GM19467 (cell line): ENCODE measurements at regions not wholly inside any gene's neighbourhood (a gene's known extent, or its start where the extent isn't known, plus 50 kb on each side); places are given as distances from the start of the nearest gene placed in this dataset.

Experiments used
- ATAC-seq: cut with Tn5 transposase; IDR thresholded peaks from one replicate; pipeline ENCODE4 v1.9.1; 2021; ENCODE audit warnings: mild to moderate bottlenecking, moderate library complexity; ENCODE audit not compliant: unreplicated experiment

- no peak for ATAC-seq
Observed at GRCh38 chr2:29974086-29974485, 52.7 kb upstream of the ALK start.

- ATAC-seq = no peak
Observed at GRCh38 chr2:29977284-29977683, 55.9 kb upstream of the ALK start.

- no peak for ATAC-seq
Observed at GRCh38 chr2:29981402-29981801, 60.0 kb upstream of the ALK start.

DNA sequence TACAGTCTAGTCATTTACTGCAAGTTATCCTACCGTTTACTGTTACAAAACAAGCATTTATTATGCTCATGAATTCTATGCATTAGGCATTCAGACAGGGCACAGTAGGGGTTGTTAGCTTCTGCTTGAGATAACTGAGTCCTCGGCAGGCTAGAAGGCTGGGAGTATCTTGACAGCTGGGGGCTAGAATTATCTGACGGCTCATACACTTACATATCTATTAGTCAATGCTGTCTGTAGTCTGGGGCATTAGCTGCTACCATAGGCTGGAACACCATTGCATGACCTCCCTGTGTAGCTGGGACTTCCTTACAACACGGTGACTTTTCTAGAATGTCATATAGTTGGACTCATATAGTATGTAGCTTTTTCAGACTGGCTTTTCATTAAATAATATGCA, 61.9 kb upstream of the ALK start:
- no peak for ATAC-seq

GRCh38 chr2:29987146-29987545, 65.8 kb upstream of the ALK start:
- ATAC-seq = no peak

- no peak for ATAC-seq
Observed at GRCh38 chr2:29990129-29990528, 68.7 kb upstream of the ALK start.

DNA sequence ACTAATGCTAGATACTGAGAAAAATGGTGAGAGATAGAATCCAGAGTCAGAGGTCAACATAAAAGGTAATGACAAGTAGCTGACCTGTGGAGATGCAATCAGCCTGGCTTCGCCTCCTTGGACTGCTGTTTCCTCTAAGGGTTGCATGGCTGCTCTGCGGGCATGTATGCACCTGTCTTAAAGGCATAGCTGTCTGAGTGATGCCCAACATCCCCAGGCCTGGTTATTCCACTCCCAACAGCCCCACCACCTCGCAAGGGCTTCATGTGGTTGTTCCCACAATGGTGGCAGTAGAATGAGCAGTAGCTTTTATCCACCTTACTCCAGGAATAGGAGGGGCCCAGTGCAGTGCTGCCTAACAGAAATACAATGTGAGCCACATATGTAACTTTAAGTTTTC, 69.7 kb upstream of the ALK start:
- ATAC-seq = no peak

- ATAC-seq = no peak
Observed at GRCh38 chr2:29995241-29995640, 73.9 kb upstream of the ALK start.

GRCh38 chr2:30003128-30003527, 81.7 kb upstream of the ALK start:
- ATAC-seq = no peak

DNA sequence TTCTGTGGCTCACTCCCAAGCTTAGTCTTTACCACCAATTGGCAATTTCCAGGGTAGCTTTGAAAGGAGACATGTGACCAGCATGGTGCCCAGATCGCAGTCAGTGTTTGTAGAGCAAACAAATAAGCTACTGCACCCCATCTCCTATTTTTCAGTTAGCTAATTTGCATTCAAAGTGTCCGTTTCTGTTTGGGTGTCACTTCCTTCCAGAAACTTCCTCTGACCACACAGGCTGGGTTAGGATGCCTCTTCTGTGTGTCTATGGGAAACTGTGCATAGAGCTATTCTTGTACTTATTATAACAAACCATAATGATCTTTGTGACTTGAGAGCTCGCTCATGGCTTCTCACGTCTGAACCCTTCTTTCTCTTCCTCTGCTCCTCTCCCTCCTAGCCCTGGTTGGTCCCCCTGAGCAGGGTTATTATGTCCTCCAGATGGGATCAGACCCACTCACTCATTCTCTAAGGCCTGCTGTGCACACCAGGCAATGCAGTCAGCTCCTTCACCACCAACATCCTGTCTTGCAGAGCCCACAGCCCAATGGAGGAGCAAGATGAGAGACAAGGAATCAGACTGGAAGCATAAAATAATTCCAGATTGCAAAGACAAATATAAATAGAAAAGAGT, 101.2 kb upstream of the ALK start:
- ATAC-seq = peak; percentile 82

DNA sequence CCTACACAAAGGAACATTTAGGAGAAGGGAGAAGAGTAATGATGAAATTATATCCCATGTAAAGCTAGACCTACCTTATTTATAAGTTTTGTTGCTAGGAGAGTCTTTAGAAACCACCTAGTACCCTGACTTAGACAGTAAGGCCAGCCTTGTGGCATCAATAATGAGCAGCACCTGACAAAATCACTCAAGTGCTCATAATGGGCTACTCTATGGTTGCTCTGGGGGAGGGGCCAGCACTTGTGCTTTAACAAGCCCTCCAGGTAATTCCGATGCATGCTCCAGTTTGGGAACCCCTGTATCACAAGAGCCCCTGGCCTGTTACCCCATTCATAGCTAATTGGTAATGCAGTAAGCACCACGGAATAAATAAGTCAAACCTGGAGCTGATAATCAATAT, 102.9 kb upstream of the ALK start:
- no peak for ATAC-seq

- ATAC-seq = no peak
Observed at GRCh38 chr2:30026091-30027055, 105.0 kb upstream of the ALK start.

GRCh38 chr2:30029804-30030203, 108.4 kb upstream of the ALK start:
- ATAC-seq = no peak

- ATAC-seq = no peak
Observed at GRCh38 chr2:30030361-30030760, 109.0 kb upstream of the ALK start.

GRCh38 chr2:30031184-30031583, 109.8 kb upstream of the ALK start:
- no peak for ATAC-seq

GRCh38 chr2:30034052-30034775, 112.6 kb upstream of the YPEL5 start:
- no peak for ATAC-seq

DNA sequence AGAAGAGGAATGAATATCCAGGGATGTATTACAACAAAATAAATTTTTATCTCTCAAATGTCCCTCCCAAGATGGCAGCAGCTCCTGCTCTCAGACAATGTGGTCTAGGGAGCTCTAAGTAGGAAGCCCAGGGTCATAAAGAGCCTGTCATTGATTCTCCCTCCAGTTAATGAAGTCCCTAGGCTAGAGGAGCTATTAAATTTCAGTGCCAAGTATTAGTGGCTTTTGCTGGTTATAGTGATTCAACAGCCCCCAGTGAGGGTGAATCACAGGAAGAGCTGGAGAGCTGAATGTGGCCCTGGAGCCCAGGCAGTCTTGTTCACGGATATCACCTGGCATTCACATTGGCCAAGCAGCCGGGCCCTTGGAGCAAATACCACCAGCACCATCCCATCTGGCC, 109.8 kb upstream of the YPEL5 start:
- no peak for ATAC-seq

- no peak for ATAC-seq
Observed at GRCh38 chr2:30038419-30038818, 108.4 kb upstream of the YPEL5 start.

DNA sequence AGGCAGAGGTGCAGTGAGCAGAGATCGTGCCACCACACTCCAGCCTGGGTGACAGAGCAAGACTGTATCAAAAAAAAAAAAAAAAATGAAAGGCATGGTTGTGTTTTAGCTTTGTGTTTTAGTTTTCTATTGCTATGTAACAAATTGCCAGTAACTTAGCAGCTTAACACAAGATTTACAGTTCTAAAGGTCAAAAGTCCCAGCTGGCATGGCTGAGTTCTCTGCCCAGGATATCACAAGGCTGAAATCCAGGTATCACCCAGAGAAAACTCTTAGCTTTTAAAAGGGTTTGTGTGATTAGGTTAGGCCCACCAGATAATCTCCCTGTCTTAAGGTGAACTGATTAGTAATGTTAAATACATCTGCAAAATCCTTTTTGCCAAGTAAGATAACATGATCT, 107.7 kb upstream of the YPEL5 start:
- no peak for ATAC-seq

DNA sequence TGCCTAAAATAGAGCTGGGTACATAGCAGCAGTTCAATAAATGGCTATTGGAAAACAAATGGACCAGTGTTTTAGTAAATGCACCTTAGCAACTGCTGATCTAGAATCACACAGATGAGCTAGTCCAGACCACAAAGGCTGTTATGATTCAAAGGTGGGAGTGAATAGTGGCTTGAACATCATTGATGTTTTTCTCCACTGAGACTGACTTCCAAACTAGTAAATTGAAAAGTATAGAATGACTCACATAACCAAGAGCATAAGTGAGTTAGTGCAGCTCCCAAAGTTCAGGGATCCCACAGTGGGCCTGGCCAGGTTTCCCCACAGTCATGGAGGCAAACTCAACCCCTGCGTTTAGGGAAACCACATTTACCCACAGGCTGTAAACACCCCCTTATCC, 106.7 kb upstream of the YPEL5 start:
- no peak for ATAC-seq

GRCh38 chr2:30041884-30042283, 104.9 kb upstream of the YPEL5 start:
- no peak for ATAC-seq

- no peak for ATAC-seq
Observed at GRCh38 chr2:30046396-30046795, 100.4 kb upstream of the YPEL5 start.
